ENCODE measurements at regions not wholly inside any gene's neighbourhood (a gene's known extent, or its start where the extent isn't known, plus 50 kb on each side); places are given as distances from the start of the nearest gene placed in this dataset.

GRCh38 chr3:14336749-14337598, 65.4 kb upstream of the SLC6A6 start:
- TF ChIP-seq POLR2AphosphoS5 (IDR thresholded peaks at IDR 0.05) (no peak), CTCF (IDR thresholded peaks at IDR 0.05) (no peak), POLR2A (IDR thresholded peaks at IDR 0.05) (no peak)
- no peak overlapping the region for H3K4me3 ChIP-seq
- no peak for DNase-seq (ENCODE audit: low spot score in 2 of 2)
- no peaks in the 10 kb centered on the region for H3K9me3 ChIP-seq
- intact Hi-C loops (cut with DNase I; ENCODE audit: low total_unique reads): no loop called here
- no peak overlapping the region for H3K27ac ChIP-seq
- H3K4me1 ChIP-seq: peaks cover 0 to 11% of the 10 kb centered on the region in 2 donors
- no peaks in the 10 kb centered on the region for H3K36me3 ChIP-seq
- no peaks in the 10 kb centered on the region for H3K27me3 ChIP-seq

- Histone ChIP-seq H3K27me3 (no peaks in the 10 kb centered on the region), H3K27ac (no peak overlapping the region), H3K36me3 (no peaks in the 10 kb centered on the region), H3K9me3 (no peaks in the 10 kb centered on the region), H3K4me1 (peaks cover 0 to 11% of the 10 kb centered on the region in 2 donors), H3K4me3 (no peak overlapping the region)
- intact Hi-C loops (cut with DNase I; ENCODE audit: low total_unique reads): no loop called here
- no peak for DNase-seq (ENCODE audit: low spot score in 2 of 2)
- TF ChIP-seq POLR2AphosphoS5 (IDR thresholded peaks at IDR 0.05) (no peak), POLR2A (IDR thresholded peaks at IDR 0.05) (no peak), CTCF (IDR thresholded peaks at IDR 0.05) (no peak)
Measured at GRCh38 chr3:14337828-14338227, 64.6 kb upstream of the SLC6A6 start.

GRCh38 chr3:14338242-14338641, 64.2 kb upstream of the SLC6A6 start:
- no peaks in the 10 kb centered on the region for H3K9me3 ChIP-seq
- DNase-seq (ENCODE audit: low spot score in 2 of 2): no peak
- H3K4me1 ChIP-seq: peaks cover 0 to 11% of the 10 kb centered on the region in 2 donors
- intact Hi-C loops (cut with DNase I; ENCODE audit: low total_unique reads): no loop called here
- H3K4me3 ChIP-seq: no peak overlapping the region
- H3K27me3 ChIP-seq: no peaks in the 10 kb centered on the region
- H3K27ac ChIP-seq: no peak overlapping the region
- H3K36me3 ChIP-seq: no peaks in the 10 kb centered on the region
- TF ChIP-seq POLR2A (IDR thresholded peaks at IDR 0.05) (no peak), CTCF (IDR thresholded peaks at IDR 0.05) (no peak), POLR2AphosphoS5 (IDR thresholded peaks at IDR 0.05) (no peak)

- Histone ChIP-seq H3K27ac (no peak overlapping the region), H3K4me3 (no peak overlapping the region), H3K9me3 (no peaks in the 10 kb centered on the region), H3K27me3 (no peaks in the 10 kb centered on the region), H3K4me1 (peaks cover 0 to 11% of the 10 kb centered on the region in 2 donors), H3K36me3 (no peaks in the 10 kb centered on the region)
- TF ChIP-seq CTCF (IDR thresholded peaks at IDR 0.05) (no peak), POLR2A (IDR thresholded peaks at IDR 0.05) (no peak), POLR2AphosphoS5 (IDR thresholded peaks at IDR 0.05) (no peak)
- DNase-seq (ENCODE audit: low spot score in 2 of 2): no peak
- intact Hi-C loops (cut with DNase I; ENCODE audit: low total_unique reads): no loop called here
Measured at GRCh38 chr3:14338898-14339458, 63.4 kb upstream of the SLC6A6 start.

Measured in breast epithelium (tissue), 4 donors.